ENCODE measurements at regions not wholly inside any gene's neighbourhood (a gene's known extent, or its start where the extent isn't known, plus 50 kb on each side); places are given as distances from the start of the nearest gene placed in this dataset.
"Not testable (repeated sequence)": the region's sequence is repeated elsewhere in the genome, so short reads cannot be mapped to it uniquely, and the experiment has no call there.

DNA sequence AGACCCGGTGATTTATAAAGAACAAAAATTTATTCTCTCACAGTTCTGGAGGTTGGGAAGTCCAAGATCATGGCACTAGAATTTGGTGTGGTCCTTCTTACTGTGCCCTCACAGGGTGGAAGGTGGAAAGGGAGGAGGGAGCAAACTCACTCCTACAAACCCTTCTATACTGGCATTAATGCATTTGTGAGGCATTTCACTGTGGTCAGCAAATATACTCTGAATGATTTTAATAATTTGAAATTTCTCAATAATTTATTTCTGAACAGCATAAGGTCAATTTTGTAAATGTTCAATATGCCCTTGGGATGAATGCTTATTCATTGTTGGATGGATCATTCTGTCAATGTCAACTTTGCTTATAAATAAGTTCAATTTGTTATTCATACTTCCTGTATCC lies 120.6 kb downstream of the GATA6 start:
- H3K9ac ChIP-seq: no peak overlapping the region
- H3K4me3 ChIP-seq: no peak overlapping the region
- no peak overlapping the region for H3K4me2 ChIP-seq (ENCODE audit: unreplicated experiment)
- H2AFZ ChIP-seq: no peak overlapping the region
- 84 to 85% methylated on average over 1 of the region's 1 CpG for WGBS, 2 experiments (ENCODE audit: low coverage in 1 of 2, low lambda C conversion rate in 2 of 2, missing lambda C conversion rate in 2 of 2)
- H3K79me2 ChIP-seq (ENCODE audit: insufficient read depth): no peaks in the 10 kb centered on the region
- no peaks in the 10 kb centered on the region for H3K27me3 ChIP-seq (replicated peaks; ENCODE audit: insufficient read depth)
- no peaks in the 10 kb centered on the region for H3K36me3 ChIP-seq (ENCODE audit: low read depth)
- DNase-seq: no peak
- H3K4me1 ChIP-seq (ENCODE audit: insufficient read depth): peaks cover 25% of the 10 kb centered on the region
- H3K27ac ChIP-seq: no peak overlapping the region
- no peaks in the 10 kb centered on the region for H3K9me3 ChIP-seq (ENCODE audit: low read depth)
- in situ Hi-C loops (cut with MboI): no loop called here
- TF ChIP-seq EZH2phosphoT487 (IDR thresholded peaks at IDR 0.05; ENCODE audit: insufficient read depth, low read depth): no peak
- TF ChIP-seq EZH2 (IDR thresholded peaks at IDR 0.05; ENCODE audit: insufficient read depth, poor library complexity, severe bottlenecking): no peak
- H4K20me1 ChIP-seq (ENCODE audit: insufficient read depth): no peaks in the 10 kb centered on the region
- H3F3A ChIP-seq (ENCODE audit: insufficient read depth): peaks cover 11% of the 10 kb centered on the region
- H3K9me2 ChIP-seq (ENCODE audit: insufficient read depth): no peaks in the 10 kb centered on the region

GRCh38 chr18:22286585-22286984 lies 117.2 kb downstream of the GATA6 start:
- peak; percentile 60 for DNase-seq
- 0 out of 2 replicates have a peak overlapping the region, but pooled peaks have one; percentile 25 for H2AFZ ChIP-seq
- in situ Hi-C loops (cut with MboI): loop anchor here (10.0 kb wide), 1 partner anchor 62 kb away; no protein-coding TSS in a partner anchor

DNA sequence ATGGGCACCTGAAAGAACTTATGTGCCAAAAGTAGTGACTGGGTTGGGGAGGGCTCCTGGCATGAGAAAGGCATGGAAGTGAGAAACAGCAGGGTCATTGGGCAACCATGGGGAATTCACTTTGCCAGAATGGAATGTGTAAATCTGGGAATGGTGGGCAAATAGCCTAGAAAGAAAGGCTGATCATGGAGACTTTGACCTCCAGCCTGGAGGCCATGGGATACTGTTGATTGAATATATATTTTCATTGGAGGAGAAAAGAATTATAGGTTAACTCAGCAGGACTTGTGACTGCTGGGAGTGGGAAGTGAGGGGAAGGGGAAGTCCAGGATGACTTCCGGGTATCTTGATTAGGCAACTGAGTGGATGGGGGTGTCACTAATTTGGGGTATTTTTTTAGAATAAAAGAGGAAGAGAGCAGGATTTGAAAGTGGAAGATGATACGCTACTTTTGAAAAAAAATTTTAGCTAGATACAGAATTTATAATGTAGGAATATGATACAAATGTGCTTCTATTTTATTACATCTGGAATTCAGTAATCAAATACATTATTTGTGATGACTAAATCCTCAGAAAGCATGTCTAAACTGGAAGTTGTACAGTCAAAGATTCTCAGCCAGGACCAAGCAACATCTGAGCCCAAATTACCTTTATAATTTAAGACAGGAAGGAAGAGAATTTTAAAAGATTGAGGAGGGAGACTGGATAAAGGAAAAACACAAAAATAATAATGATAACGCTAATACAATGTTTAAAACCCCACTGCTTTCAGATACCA lies 116.2 kb downstream of the GATA6 start:
- no peaks in the 10 kb centered on the region for H3K36me3 ChIP-seq (ENCODE audit: low read depth)
- no peaks in the 10 kb centered on the region for H3K79me2 ChIP-seq (ENCODE audit: insufficient read depth)
- in situ Hi-C loops (cut with MboI): loop anchor here (10.0 kb wide), 1 partner anchor 61 kb away; no protein-coding TSS in a partner anchor
- peaks cover 17% of the 10 kb centered on the region for H3F3A ChIP-seq (ENCODE audit: insufficient read depth)
- TF ChIP-seq EZH2 (IDR thresholded peaks at IDR 0.05; ENCODE audit: insufficient read depth, poor library complexity, severe bottlenecking): no peak
- H4K20me1 ChIP-seq (ENCODE audit: insufficient read depth): no peaks in the 10 kb centered on the region
- H3K4me2 ChIP-seq (ENCODE audit: unreplicated experiment): peak overlapping the region; percentile 46
- no peaks in the 10 kb centered on the region for H3K9me3 ChIP-seq (ENCODE audit: low read depth)
- no peak overlapping the region for H2AFZ ChIP-seq
- H3K4me1 ChIP-seq (ENCODE audit: insufficient read depth): peaks cover 29% of the 10 kb centered on the region
- 0 out of 2 replicates have a peak overlapping the region, but pooled peaks have one; percentile 2 for H3K9ac ChIP-seq
- no peak overlapping the region for H3K27ac ChIP-seq
- H3K27me3 ChIP-seq (replicated peaks; ENCODE audit: insufficient read depth): no peaks in the 10 kb centered on the region
- WGBS, 2 experiments (ENCODE audit: low coverage in 1 of 2, low lambda C conversion rate in 2 of 2, missing lambda C conversion rate in 2 of 2): 51 to 60% methylated on average over 3 of the region's 3 CpGs
- DNase-seq: peak; percentile 16
- no peaks in the 10 kb centered on the region for H3K9me2 ChIP-seq (ENCODE audit: insufficient read depth)
- H3K4me3 ChIP-seq: no peak overlapping the region

More at GRCh38 chr18:22286585-22286984, 117.2 kb downstream of the GATA6 start:
- Histone ChIP-seq H3K4me2 (ENCODE audit: unreplicated experiment) (peak overlapping the region; percentile 46), H3K9me2 (ENCODE audit: insufficient read depth) (no peaks in the 10 kb centered on the region), H3K36me3 (ENCODE audit: low read depth) (no peaks in the 10 kb centered on the region), H3F3A (ENCODE audit: insufficient read depth) (peaks cover 17% of the 10 kb centered on the region), H3K4me1 (ENCODE audit: insufficient read depth) (peaks cover 29% of the 10 kb centered on the region), H3K9ac (0 out of 2 replicates have a peak overlapping the region, but pooled peaks have one; percentile 2), H3K27ac (peak overlapping the region; percentile 15; the same call in 1 of the 2 replicates), H3K79me2 (ENCODE audit: insufficient read depth) (no peaks in the 10 kb centered on the region), H3K9me3 (ENCODE audit: low read depth) (no peaks in the 10 kb centered on the region), H4K20me1 (ENCODE audit: insufficient read depth) (no peaks in the 10 kb centered on the region), H3K4me3 (peak overlapping the region; percentile 31), H3K27me3 (replicated peaks; ENCODE audit: insufficient read depth) (no peaks in the 10 kb centered on the region)
- TF ChIP-seq EZH2 (IDR thresholded peaks at IDR 0.05; ENCODE audit: insufficient read depth, poor library complexity, severe bottlenecking) (no peak), EZH2phosphoT487 (IDR thresholded peaks at IDR 0.05; ENCODE audit: insufficient read depth, low read depth) (no peak)
- 2 to 7% methylated on average over 5 of the region's 5 CpGs for WGBS, 2 experiments (ENCODE audit: low coverage in 1 of 2, low lambda C conversion rate in 2 of 2, missing lambda C conversion rate in 2 of 2)

GRCh38 chr18:22284581-22285360 lies 115.4 kb downstream of the GATA6 start:
- WGBS, 2 experiments (ENCODE audit: low coverage in 1 of 2, low lambda C conversion rate in 2 of 2, missing lambda C conversion rate in 2 of 2): 39 to 45% methylated on average over 3 of the region's 3 CpGs
- H3K27ac ChIP-seq: no peak overlapping the region
- in situ Hi-C loops (cut with MboI): loop anchor here (10.0 kb wide), 1 partner anchor 60 kb away; no protein-coding TSS in a partner anchor

DNA sequence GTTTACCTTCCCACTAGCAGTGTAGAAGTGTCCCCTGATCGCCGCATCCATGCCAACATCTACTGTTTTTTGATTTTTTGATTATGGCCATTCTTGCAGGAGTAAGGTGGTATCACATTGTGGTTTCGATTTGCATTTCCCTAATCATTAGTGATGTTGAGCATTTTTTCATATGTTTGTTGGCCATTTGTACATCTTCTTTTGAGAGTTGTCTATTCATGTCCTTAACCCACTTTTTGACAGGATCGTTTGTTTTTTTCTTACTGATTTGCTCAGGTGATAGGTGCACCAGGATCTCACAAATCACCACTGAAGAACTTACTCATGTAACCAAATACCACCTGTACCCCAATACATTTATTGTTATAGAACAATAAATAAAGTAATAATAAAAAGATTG lies 114.5 kb downstream of the GATA6 start:
- H3K27me3 ChIP-seq (replicated peaks; ENCODE audit: insufficient read depth); H3K9me2 ChIP-seq (ENCODE audit: insufficient read depth); H4K20me1 ChIP-seq (ENCODE audit: insufficient read depth); H2AFZ ChIP-seq; DNase-seq; H3K4me2 ChIP-seq (ENCODE audit: unreplicated experiment); H3K9ac ChIP-seq; H3K79me2 ChIP-seq (ENCODE audit: insufficient read depth); H3K4me3 ChIP-seq; H3K9me3 ChIP-seq (ENCODE audit: low read depth); H3K36me3 ChIP-seq (ENCODE audit: low read depth); H3K27ac ChIP-seq: not testable (repeated sequence)
- 90 to 93% methylated on average over 4 of the region's 4 CpGs for WGBS, 2 experiments (ENCODE audit: low coverage in 1 of 2, low lambda C conversion rate in 2 of 2, missing lambda C conversion rate in 2 of 2)
- peaks cover 29% of the 10 kb centered on the region for H3K4me1 ChIP-seq (ENCODE audit: insufficient read depth)
- in situ Hi-C loops (cut with MboI): loop anchor here (10.0 kb wide), 1 partner anchor 59 kb away; no protein-coding TSS in a partner anchor
- peaks cover 17% of the 10 kb centered on the region for H3F3A ChIP-seq (ENCODE audit: insufficient read depth)

More at GRCh38 chr18:22284581-22285360, 115.4 kb downstream of the GATA6 start:
- Histone ChIP-seq H3K9me3 (ENCODE audit: low read depth) (no peaks in the 10 kb centered on the region), H3K79me2 (ENCODE audit: insufficient read depth) (no peaks in the 10 kb centered on the region), H3F3A (ENCODE audit: insufficient read depth) (peaks cover 17% of the 10 kb centered on the region), H3K36me3 (ENCODE audit: low read depth) (no peaks in the 10 kb centered on the region), H3K9ac (no peak overlapping the region), H3K4me3 (no peak overlapping the region), H3K9me2 (ENCODE audit: insufficient read depth) (no peaks in the 10 kb centered on the region), H3K4me2 (ENCODE audit: unreplicated experiment) (no peak overlapping the region), H4K20me1 (ENCODE audit: insufficient read depth) (no peaks in the 10 kb centered on the region), H2AFZ (no peak overlapping the region), H3K4me1 (ENCODE audit: insufficient read depth) (peaks cover 29% of the 10 kb centered on the region), H3K27me3 (replicated peaks; ENCODE audit: insufficient read depth) (no peaks in the 10 kb centered on the region)
- DNase-seq: no peak
- TF ChIP-seq EZH2phosphoT487 (IDR thresholded peaks at IDR 0.05; ENCODE audit: insufficient read depth, low read depth): no peak
- TF ChIP-seq EZH2 (IDR thresholded peaks at IDR 0.05; ENCODE audit: insufficient read depth, poor library complexity, severe bottlenecking): no peak
